HL-60 (cell line): ENCODE measurements at regions not wholly inside any gene's neighbourhood (a gene's known extent, or its start where the extent isn't known, plus 50 kb on each side); places are given as distances from the start of the nearest gene placed in this dataset.

Experiments used
- DNase-seq, 2 experiments: peaks; one replicate each; pipeline ENCODE4 v3.0.0-alpha.2; 2010 to 2020; ENCODE audit warnings: low read depth in 1 of 2, low spot score in 1 of 2
- H3K27ac ChIP-seq: fragments of 250-450 bp; sonication (Bioruptor Pico); replicated peaks from 2 replicates; pipeline ENCODE4 v1.5.1; 2020; ENCODE audit warnings: mild to moderate bottlenecking, moderate library complexity
- H3K27me3 ChIP-seq: fragments of 250-450 bp; sonication (Bioruptor Pico); 2 replicates; pipeline ENCODE4 v1.5.1; 2021; ENCODE audit warnings: mild to moderate bottlenecking, moderate library complexity; ENCODE audit not compliant: insufficient read depth, poor library complexity, severe bottlenecking
- H3K4me3 ChIP-seq: replicated peaks from 2 replicates; pipeline ENCODE4 v1.5.1; 2011; ENCODE audit warnings: mild to moderate bottlenecking, control low read depth, low read length; ENCODE audit not compliant: insufficient read depth
- GABPA ChIP-seq: IDR thresholded peaks from 2 replicates; pipeline ENCODE4 v1.6.1; 2012; ENCODE audit warnings: low read depth
- POLR2AphosphoS5 ChIP-seq: IDR thresholded peaks from 2 replicates; pipeline ENCODE4 v1.6.1; 2012; ENCODE audit warnings: low read depth
- SPI1 ChIP-seq: IDR thresholded peaks from 2 replicates; pipeline ENCODE4 v1.6.1; 2012; ENCODE audit warnings: low read depth, mild to moderate bottlenecking, borderline replicate concordance
- TF ChIP-seq, protein P1 (sequence below): IDR thresholded peaks from 2 replicates; pipeline ENCODE4 v1.6.1; 2012; ENCODE audit warnings: low read depth; ENCODE audit not compliant: insufficient replicate concordance
- TF ChIP-seq, protein P2 (sequence below): IDR thresholded peaks from one replicate; pipeline ENCODE4 v1.5.1; 2011; ENCODE audit warnings: low read length, control low read depth, inconsistent platforms; ENCODE audit not compliant: insufficient read depth

DNA sequence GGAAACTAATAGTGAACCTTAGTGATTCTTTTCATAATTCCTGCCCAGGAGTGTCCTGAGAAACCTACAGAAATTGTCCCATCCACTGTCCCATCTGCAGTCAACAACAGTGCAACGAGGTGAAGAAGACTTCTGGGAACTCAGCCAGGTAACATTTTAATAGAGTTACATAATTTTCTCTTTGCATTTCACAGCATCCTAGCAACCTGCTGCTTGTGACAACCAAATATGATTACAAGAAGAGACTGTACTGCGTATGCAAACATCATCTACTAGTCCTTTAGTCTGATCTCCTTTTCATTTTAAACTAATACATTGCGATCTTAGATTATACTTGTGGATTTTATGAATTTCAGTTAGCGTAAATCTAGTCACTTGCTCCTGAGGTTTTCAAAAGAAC, 951.6 kb downstream of the TFAP2A start:
- TF ChIP-seq POLR2AphosphoS5 (no peak), GABPA (no peak)
- no peak for DNase-seq
- Histone ChIP-seq H3K27me3 (no peaks in the 10 kb centered on the region), H3K4me3 (no peak overlapping the region), H3K27ac (no peak overlapping the region)

DNA sequence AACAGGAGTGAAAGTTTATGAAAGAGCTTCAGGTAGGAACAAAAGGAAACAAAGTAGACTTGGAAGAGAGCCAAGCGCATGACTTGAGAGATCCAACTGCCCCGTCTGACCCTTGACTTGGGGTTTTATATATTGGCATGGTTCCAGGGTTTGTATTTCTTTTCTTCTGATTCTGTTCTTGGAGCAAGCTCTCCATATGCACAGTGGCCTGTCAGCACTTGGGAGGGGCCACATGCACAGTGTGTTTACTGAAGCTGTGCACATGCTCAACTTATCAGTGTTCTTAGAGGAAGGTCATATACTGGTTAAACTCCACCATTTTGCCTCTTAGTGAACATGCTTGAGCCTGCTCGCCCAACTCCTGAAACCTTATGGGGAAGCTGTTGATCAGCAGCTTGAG, 953.7 kb downstream of the TFAP2A start:
- TF ChIP-seq, protein P1, sequence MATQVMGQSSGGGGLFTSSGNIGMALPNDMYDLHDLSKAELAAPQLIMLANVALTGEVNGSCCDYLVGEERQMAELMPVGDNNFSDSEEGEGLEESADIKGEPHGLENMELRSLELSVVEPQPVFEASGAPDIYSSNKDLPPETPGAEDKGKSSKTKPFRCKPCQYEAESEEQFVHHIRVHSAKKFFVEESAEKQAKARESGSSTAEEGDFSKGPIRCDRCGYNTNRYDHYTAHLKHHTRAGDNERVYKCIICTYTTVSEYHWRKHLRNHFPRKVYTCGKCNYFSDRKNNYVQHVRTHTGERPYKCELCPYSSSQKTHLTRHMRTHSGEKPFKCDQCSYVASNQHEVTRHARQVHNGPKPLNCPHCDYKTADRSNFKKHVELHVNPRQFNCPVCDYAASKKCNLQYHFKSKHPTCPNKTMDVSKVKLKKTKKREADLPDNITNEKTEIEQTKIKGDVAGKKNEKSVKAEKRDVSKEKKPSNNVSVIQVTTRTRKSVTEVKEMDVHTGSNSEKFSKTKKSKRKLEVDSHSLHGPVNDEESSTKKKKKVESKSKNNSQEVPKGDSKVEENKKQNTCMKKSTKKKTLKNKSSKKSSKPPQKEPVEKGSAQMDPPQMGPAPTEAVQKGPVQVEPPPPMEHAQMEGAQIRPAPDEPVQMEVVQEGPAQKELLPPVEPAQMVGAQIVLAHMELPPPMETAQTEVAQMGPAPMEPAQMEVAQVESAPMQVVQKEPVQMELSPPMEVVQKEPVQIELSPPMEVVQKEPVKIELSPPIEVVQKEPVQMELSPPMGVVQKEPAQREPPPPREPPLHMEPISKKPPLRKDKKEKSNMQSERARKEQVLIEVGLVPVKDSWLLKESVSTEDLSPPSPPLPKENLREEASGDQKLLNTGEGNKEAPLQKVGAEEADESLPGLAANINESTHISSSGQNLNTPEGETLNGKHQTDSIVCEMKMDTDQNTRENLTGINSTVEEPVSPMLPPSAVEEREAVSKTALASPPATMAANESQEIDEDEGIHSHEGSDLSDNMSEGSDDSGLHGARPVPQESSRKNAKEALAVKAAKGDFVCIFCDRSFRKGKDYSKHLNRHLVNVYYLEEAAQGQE = no peak
- DNase-seq = no peak
- no peak overlapping the region for H3K27ac ChIP-seq
- H3K4me3 ChIP-seq = no peak overlapping the region
- peaks cover 2% of the 10 kb centered on the region for H3K27me3 ChIP-seq

DNA sequence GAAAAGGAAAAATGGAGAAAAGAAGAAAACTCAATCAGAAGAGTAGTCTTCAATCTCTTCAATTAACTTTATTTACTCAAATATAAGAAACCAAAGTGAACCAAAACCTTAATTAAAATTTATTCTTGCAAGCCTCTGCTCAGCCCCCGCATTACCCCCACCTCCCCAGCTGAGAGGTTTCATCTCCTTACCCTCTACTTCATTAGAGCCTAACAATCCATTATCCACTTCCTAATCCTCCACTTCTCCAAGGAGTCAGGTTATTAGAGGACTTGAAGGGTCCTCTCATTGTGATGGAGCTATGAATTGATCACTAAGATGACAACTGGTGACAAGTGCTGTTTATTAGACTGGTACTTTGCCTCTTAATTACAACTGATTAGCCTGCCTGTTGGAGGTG, 956.5 kb downstream of the TFAP2A start:
- H3K4me3 ChIP-seq = no peak overlapping the region
- no peak for DNase-seq
- TF ChIP-seq, protein P2, sequence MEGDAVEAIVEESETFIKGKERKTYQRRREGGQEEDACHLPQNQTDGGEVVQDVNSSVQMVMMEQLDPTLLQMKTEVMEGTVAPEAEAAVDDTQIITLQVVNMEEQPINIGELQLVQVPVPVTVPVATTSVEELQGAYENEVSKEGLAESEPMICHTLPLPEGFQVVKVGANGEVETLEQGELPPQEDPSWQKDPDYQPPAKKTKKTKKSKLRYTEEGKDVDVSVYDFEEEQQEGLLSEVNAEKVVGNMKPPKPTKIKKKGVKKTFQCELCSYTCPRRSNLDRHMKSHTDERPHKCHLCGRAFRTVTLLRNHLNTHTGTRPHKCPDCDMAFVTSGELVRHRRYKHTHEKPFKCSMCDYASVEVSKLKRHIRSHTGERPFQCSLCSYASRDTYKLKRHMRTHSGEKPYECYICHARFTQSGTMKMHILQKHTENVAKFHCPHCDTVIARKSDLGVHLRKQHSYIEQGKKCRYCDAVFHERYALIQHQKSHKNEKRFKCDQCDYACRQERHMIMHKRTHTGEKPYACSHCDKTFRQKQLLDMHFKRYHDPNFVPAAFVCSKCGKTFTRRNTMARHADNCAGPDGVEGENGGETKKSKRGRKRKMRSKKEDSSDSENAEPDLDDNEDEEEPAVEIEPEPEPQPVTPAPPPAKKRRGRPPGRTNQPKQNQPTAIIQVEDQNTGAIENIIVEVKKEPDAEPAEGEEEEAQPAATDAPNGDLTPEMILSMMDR = no peak
- TF ChIP-seq, protein P1 = no peak
- TF ChIP-seq SPI1 = no peak
- no peak for TF ChIP-seq GABPA
- no peak for TF ChIP-seq POLR2AphosphoS5
- no peak overlapping the region for H3K27ac ChIP-seq
- H3K27me3 ChIP-seq = peaks cover 2% of the 10 kb centered on the region

DNA sequence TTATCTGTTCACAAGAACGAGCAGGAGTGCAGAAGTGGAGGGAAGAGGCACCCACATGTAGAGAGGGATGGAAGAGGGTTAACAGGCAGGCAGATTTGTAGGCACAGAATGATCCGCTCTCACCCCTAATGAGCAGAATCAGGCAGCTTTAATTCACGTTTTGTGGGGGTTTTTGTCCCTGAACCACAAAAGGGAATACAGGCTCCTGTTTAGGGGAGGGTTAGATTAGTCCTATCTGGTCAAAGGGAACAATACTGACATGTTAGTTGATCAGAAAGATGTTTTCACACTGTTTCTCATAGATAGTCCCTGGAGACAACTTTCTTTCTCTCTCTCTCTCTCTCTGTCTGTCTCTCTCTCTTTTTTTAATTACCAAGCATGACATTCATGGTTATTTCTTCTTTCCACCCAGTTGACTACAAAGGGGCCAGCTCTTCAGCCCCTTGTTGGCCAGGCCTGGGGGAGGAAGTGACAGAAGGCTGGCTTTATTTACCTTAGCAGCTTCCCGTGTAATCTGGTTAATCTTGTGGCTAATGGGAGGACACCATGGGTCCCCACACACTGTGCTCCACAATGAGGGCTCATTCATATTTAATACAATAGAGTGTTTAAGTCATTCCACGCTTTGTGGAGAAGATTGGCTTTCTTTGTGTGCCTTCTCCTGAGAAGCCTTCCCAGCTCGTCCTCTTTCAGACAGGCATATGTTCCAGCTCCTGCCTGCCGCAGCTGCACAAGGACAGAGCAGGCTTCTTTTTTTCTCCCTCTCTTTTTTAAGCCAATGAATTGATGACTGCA, 958.8 kb downstream of the TFAP2A start:
- Histone ChIP-seq H3K27me3 (peaks cover 2% of the 10 kb centered on the region), H3K27ac (no peak overlapping the region), H3K4me3 (no peak overlapping the region)
- TF ChIP-seq, protein P1 = no peak
- TF ChIP-seq GABPA = no peak
- TF ChIP-seq SPI1 = no peak
- TF ChIP-seq, protein P2 = no peak
- TF ChIP-seq POLR2AphosphoS5 = no peak
- no peak for DNase-seq
